WI38 (cell line): ENCODE measurements at regions not wholly inside any gene's neighbourhood (a gene's known extent, or its start where the extent isn't known, plus 50 kb on each side); places are given as distances from the start of the nearest gene placed in this dataset.

Source experiments
- H3K4me3 ChIP-seq: 2 replicates; pipeline ENCODE4 v1.5.1; 2011; ENCODE audit warnings: low read depth, mild to moderate bottlenecking, control low read depth, low read length
- TF ChIP-seq, protein P1 (sequence below): IDR thresholded peaks from 2 replicates; pipeline ENCODE4 v1.5.1; 2012; ENCODE audit warnings: low read depth, mild to moderate bottlenecking, control low read depth, low read length

DNA sequence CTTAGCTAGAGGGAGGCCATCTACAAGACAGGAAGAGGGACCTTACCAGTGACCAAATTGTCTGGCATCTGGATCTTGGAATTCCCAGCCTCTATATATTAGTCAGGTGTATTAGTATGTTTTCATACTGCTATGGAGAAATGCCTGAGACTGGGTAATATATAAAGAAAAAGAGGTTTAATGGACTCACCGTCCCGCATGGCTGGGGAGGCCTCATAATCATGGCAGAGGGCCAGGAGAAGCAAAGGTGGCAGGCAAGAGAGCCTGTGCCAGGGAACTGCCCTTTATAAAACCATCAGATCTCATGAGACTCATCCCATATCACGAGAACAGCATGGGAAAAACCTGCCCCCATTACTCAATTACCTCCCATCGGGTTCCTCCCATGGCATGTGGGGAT lies 500.2 kb downstream of the SHISA9 start:
- no peak overlapping the region for H3K4me3 ChIP-seq
- TF ChIP-seq, protein P1, sequence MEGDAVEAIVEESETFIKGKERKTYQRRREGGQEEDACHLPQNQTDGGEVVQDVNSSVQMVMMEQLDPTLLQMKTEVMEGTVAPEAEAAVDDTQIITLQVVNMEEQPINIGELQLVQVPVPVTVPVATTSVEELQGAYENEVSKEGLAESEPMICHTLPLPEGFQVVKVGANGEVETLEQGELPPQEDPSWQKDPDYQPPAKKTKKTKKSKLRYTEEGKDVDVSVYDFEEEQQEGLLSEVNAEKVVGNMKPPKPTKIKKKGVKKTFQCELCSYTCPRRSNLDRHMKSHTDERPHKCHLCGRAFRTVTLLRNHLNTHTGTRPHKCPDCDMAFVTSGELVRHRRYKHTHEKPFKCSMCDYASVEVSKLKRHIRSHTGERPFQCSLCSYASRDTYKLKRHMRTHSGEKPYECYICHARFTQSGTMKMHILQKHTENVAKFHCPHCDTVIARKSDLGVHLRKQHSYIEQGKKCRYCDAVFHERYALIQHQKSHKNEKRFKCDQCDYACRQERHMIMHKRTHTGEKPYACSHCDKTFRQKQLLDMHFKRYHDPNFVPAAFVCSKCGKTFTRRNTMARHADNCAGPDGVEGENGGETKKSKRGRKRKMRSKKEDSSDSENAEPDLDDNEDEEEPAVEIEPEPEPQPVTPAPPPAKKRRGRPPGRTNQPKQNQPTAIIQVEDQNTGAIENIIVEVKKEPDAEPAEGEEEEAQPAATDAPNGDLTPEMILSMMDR: no peak

DNA sequence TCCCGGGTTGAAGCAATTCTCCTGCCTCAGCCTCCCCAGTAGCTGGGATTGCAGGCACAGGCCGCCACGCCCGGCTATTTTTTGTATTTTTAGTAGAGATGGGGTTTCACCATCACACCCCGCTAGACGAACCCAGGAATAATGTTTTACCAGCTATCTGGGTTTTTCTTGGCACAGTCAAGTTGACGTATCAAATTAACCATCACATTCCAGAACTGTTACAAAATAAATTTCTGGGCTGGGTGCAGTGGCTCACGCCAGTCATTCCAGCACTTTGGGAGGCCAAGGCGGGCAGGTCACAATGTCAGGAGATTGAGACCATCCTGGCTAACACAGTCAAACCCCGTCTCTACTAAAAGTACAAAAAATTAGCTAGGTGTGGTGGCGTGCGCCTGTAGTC lies 501.2 kb downstream of the SHISA9 start:
- TF ChIP-seq, protein P1: no peak

GRCh38 chr16:13403326-13403725 lies 501.9 kb downstream of the SHISA9 start:
- TF ChIP-seq, protein P1: no peak
- no peak overlapping the region for H3K4me3 ChIP-seq

More for the DNA sequence above, 501.2 kb downstream of the SHISA9 start:
- H3K4me3 ChIP-seq: no peak overlapping the region

DNA sequence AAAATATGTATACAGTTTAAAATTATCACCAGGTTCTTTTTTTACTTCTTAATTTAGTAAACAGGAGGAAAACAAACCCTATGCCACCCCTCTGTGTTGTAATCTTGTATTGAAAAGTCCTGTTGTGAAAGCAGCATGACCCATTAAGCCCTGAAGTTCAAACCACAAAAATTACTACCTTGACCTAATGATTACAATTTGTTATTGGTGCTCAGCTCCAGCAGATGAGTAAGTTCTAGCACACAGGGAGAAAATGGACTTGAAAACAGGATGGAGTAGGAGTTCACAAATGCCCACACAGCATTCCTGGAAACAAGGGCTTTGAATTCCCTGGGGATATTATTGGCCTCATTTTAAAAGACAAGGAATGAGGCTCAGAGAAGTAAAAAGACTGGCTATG lies 505.8 kb upstream of the ERCC4 start:
- TF ChIP-seq, protein P1: no peak
- no peak overlapping the region for H3K4me3 ChIP-seq

DNA sequence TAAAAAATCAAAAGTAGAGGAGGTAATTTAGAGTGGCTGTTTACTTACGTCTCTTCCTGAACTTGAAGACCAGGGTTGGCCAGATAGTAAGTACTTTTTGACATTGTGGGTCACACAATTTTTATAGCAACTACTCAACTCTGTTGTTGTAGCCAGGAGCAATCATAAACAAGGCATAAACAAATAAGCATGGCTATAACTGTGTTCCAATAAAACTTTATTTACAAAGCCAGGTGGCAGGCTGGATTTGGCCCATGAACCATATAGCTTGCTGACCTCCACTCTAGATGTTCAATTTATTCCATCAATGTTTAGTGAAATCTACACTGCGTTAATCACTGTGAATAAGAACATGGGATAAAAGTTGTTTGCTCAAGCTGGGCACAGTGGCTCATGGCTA lies 500.4 kb upstream of the ERCC4 start:
- TF ChIP-seq, protein P1: no peak
- no peak overlapping the region for H3K4me3 ChIP-seq

DNA sequence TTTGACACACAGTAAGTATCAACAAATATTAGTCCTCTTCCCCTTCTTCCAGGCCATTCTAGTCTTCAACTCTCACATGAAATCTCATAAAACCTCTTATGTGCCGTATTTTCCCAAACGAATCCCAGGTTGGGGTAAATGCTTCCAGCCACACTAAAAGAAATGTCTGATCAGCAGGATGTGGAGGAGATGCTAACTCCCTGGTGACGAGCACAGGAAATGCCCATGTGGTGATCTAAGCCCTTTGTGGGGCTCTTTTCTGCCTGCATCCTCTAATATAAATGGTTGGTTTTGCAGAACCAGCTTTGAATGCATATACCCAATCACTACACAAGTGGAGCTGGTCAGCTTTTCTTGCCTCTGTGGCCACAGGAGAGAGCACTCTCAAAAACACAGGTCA lies 498.2 kb upstream of the ERCC4 start:
- TF ChIP-seq, protein P1: no peak
- no peak overlapping the region for H3K4me3 ChIP-seq

DNA sequence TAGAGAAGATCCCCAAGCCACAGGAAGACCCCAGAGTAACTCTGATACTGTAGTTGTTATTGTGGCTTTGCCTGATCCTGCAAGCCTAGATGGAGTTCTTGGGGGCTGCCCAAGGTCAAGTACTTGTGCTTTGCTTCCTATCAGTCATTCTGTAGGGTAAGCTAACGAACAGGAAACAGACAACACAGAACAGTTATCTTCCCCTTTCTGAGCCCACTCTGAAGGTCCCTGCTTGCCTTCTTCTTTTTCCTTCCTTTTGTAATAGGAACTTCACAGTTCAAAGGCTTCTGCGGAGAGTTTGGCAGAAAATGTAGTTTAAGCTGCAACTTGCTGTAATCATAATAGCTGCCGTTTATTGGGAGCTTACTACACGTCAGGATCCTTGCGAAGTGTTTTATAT lies 494.1 kb upstream of the ERCC4 start:
- H3K4me3 ChIP-seq: no peak overlapping the region
- TF ChIP-seq, protein P1: no peak
